CD14-positive monocyte (primary cell): ENCODE measurements at regions not wholly inside any gene's neighbourhood (a gene's known extent, or its start where the extent isn't known, plus 50 kb on each side); places are given as distances from the start of the nearest gene placed in this dataset.

ENCODE experiments used
- DNase-seq, 3 donors: peaks; one replicate each; pipeline ENCODE4 v3.0.0-alpha.2; 2011 to 2022
- H2AFZ ChIP-seq: 2 replicates; pipeline ENCODE4 v1.6.0; 2012; ENCODE audit warnings: mild to moderate bottlenecking, low read depth, low read length, inconsistent platforms; ENCODE audit not compliant: insufficient read depth, poor library complexity, severe bottlenecking
- H3K27ac ChIP-seq, 2 donors: 1 replicate in 1 of 2; 2 replicates in 1 of 2; pipeline ENCODE4 v1.5.1; 2012 to 2013; ENCODE audit warnings: low read length in 2 of 2, control low read depth in 1 of 2, inconsistent platforms in 1 of 2, low read depth in 1 of 2, mild to moderate bottlenecking in 1 of 2
- H3K27me3 ChIP-seq, 2 donors: one replicate each; pipeline versions ENCODE4 v1.6.0 to v1.6.1; 2011 to 2013; ENCODE audit warnings: low read length in 2 of 2; ENCODE audit not compliant: control insufficient read depth in 2 of 2, insufficient read depth in 2 of 2
- H3K36me3 ChIP-seq, 2 donors: replicated peaks in 1 of 2; 1 replicate in 1 of 2; 2 replicates in 1 of 2; pipeline versions ENCODE4 v1.5.1 to v1.6.1; 2012 to 2013; ENCODE audit warnings: low read length in 2 of 2, control low read depth in 1 of 2, inconsistent platforms in 1 of 2, mild to moderate bottlenecking in 1 of 2; ENCODE audit not compliant: insufficient read depth in 2 of 2, control insufficient read depth in 1 of 2
- H3K4me1 ChIP-seq, 2 donors: 1 replicate in 1 of 2; 2 replicates in 1 of 2; pipeline versions ENCODE4 v1.5.1 to v1.6.1; 2012 to 2013; ENCODE audit warnings: low read length in 2 of 2, control low read depth in 1 of 2, inconsistent platforms in 1 of 2, mild to moderate bottlenecking in 1 of 2, moderate library complexity in 1 of 2; ENCODE audit not compliant: insufficient read depth in 2 of 2, control insufficient read depth in 1 of 2
- H3K4me2 ChIP-seq: replicated peaks from 2 replicates; pipeline ENCODE3; 2012; ENCODE audit warnings: low read length, moderate library complexity, mild to moderate bottlenecking; ENCODE audit not compliant: poor library complexity, severe bottlenecking; ENCODE audit errors: extremely low read depth
- H3K4me3 ChIP-seq, 3 experiments: fragments of 200-600 bp in 1 of 3; sonication (generic) in 1 of 3; replicated peaks in 1 of 3; 1 replicate in 2 of 3; 2 replicates in 1 of 3; pipeline ENCODE4 v1.5.1; 2011 to 2013; ENCODE audit warnings: low read length in 3 of 3, mild to moderate bottlenecking in 3 of 3, control low read depth in 2 of 3, low read depth in 2 of 3, inconsistent platforms in 1 of 3, moderate library complexity in 1 of 3
- H3K79me2 ChIP-seq: 2 replicates; pipeline ENCODE4 v1.6.0; 2012; ENCODE audit warnings: mild to moderate bottlenecking, control low read depth, inconsistent platforms, low read length, moderate library complexity; ENCODE audit not compliant: insufficient read depth
- H3K9ac ChIP-seq: 2 replicates; pipeline ENCODE4 v1.6.0; 2017; ENCODE audit warnings: low read length, mild to moderate bottlenecking; ENCODE audit not compliant: insufficient read depth, poor library complexity, severe bottlenecking
- H3K9me3 ChIP-seq, 2 donors: replicated peaks in 1 of 2; 1 replicate in 1 of 2; 2 replicates in 1 of 2; pipeline versions ENCODE4 v1.5.1 to v1.6.1; 2012 to 2013; ENCODE audit warnings: low read length in 2 of 2, control low read depth in 1 of 2; ENCODE audit not compliant: control insufficient read depth in 1 of 2, insufficient read depth in 1 of 2
- H4K20me1 ChIP-seq: 2 replicates; pipeline ENCODE4 v1.6.0; 2012; ENCODE audit warnings: mild to moderate bottlenecking, low read length, control low read depth, moderate library complexity; ENCODE audit not compliant: insufficient read depth
- H3K27ac Mint-ChIP-seq, 7 donors: one replicate each; pipeline ENCODE4 v1.8.0; 2020; ENCODE audit warnings: mild to moderate bottlenecking in 7 of 7, mixed read lengths in 7 of 7, moderate library complexity in 6 of 7, inconsistent platforms in 2 of 7
- H3K27me3 Mint-ChIP-seq, 3 donors: one replicate each; pipeline ENCODE4 v1.8.0; 2021 to 2022; ENCODE audit warnings: low read depth in 3 of 3, mild to moderate bottlenecking in 3 of 3, mixed read lengths in 3 of 3, moderate library complexity in 3 of 3, inconsistent platforms in 1 of 3
- H3K36me3 Mint-ChIP-seq, 2 donors: one replicate each; pipeline ENCODE4 v1.8.0; 2020; ENCODE audit warnings: mixed read lengths in 2 of 2, inconsistent platforms in 1 of 2, mild to moderate bottlenecking in 1 of 2
- H3K4me1 Mint-ChIP-seq: one replicate; pipeline ENCODE4 v1.8.0; 2020; ENCODE audit warnings: mild to moderate bottlenecking, mixed read lengths
- H3K4me3 Mint-ChIP-seq, 2 donors: one replicate each; pipeline ENCODE4 v1.8.0; 2020; ENCODE audit warnings: mild to moderate bottlenecking in 2 of 2, mixed read lengths in 2 of 2, moderate library complexity in 1 of 2
- H3K9me3 Mint-ChIP-seq, 7 donors: one replicate each; pipeline ENCODE4 v1.8.0; 2020 to 2022; ENCODE audit warnings: mixed read lengths in 7 of 7, mild to moderate bottlenecking in 6 of 7, moderate library complexity in 6 of 7, inconsistent platforms in 2 of 7
- WGBS: methylation state at CpG from one replicate; pipeline ENCODE4 v1.1.5; 2013; ENCODE audit warnings: missing lambda C conversion rate; ENCODE audit not compliant: insufficient coverage; 5-methylcytosine and 5-hydroxymethylcytosine counted together
- intact Hi-C, 2 donors: fragments of 100-400 bp; cut with micrococcal nuclease; formaldehyde crosslinking; loops; one replicate each; pipeline versions ENCODE4 v1.15.0 to v1.15.1; 2023
- TF ChIP-seq, protein P1 (sequence below): fragments of 200-600 bp; IDR thresholded peaks from one replicate; pipeline ENCODE4 v1.8.0; 2022; ENCODE audit warnings: antibody characterized with exemption, mild to moderate bottlenecking

DNA sequence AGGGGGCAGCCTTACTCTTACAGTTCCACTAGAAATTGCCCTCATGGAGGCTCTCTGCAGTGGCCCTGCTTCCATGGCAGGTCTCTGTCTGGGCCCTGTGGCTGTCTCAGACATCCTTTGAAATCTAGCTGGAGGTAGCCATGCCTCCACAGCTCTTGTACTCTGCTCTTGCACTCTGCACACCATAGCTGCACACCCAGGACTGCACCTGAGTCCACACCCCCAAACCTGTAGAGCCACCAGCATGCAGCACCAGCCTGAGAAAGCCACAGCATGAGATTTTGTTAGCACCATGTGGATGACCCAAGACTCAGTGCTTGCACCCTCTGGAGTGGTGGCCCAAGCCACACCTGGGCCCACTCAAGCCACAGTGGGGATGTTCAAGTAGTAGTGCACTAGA, 376.2 kb upstream of the RND3 start:
- Histone ChIP-seq H3K4me2 (no peak overlapping the region), H3K27ac (no peak overlapping the region), H3K4me3 (no peak overlapping the region), H3K4me1 (no peaks in the 10 kb centered on the region), H3K27me3 (no peaks in the 10 kb centered on the region), H2AFZ (no peak overlapping the region), H3K36me3 (no peaks in the 10 kb centered on the region), H4K20me1 (no peaks in the 10 kb centered on the region), H3K9ac (no peak overlapping the region), H3K79me2 (no peaks in the 10 kb centered on the region), H3K9me3 (peaks cover 0 to 8% of the 10 kb centered on the region in 2 donors)
- Mint-ChIP-seq H3K27ac (no peak overlapping the region), H3K4me1 (no peaks in the 10 kb centered on the region), H3K9me3 (peaks cover 0 to 15% (median 5%) of the 10 kb centered on the region in 7 donors), H3K27me3 (peaks cover 0 to 2% (median 1%) of the 10 kb centered on the region in 3 donors), H3K4me3 (no peak overlapping the region), H3K36me3 (no peaks in the 10 kb centered on the region)
- DNase-seq: no peak
- TF ChIP-seq, protein P1, sequence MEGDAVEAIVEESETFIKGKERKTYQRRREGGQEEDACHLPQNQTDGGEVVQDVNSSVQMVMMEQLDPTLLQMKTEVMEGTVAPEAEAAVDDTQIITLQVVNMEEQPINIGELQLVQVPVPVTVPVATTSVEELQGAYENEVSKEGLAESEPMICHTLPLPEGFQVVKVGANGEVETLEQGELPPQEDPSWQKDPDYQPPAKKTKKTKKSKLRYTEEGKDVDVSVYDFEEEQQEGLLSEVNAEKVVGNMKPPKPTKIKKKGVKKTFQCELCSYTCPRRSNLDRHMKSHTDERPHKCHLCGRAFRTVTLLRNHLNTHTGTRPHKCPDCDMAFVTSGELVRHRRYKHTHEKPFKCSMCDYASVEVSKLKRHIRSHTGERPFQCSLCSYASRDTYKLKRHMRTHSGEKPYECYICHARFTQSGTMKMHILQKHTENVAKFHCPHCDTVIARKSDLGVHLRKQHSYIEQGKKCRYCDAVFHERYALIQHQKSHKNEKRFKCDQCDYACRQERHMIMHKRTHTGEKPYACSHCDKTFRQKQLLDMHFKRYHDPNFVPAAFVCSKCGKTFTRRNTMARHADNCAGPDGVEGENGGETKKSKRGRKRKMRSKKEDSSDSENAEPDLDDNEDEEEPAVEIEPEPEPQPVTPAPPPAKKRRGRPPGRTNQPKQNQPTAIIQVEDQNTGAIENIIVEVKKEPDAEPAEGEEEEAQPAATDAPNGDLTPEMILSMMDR: no peak
- intact Hi-C loops: no loop called here

DNA sequence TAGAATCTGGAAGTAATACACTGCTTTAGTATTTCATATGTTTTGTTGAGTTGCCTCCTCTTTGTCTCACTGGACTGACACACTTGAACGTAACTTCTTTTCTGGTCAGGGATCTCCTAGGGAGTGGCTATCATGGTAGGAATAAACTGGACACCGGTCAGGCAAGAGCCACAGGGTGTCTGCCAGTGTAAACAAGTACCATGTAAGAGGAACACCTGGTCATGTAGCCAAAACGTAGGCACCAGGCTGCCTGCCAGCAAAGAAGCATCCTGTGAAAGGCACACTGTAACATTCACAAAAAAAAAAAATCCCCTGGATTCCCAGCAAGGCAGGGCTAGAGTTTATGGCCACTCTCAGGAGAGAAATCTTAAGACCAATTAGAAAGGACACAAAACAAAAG, 372.8 kb upstream of the RND3 start:
- intact Hi-C loops: no loop called here
- DNase-seq: no peak
- no peaks in the 10 kb centered on the region for H3K4me1 Mint-ChIP-seq
- no peaks in the 10 kb centered on the region for H3K36me3 Mint-ChIP-seq
- no peak overlapping the region for H3K4me2 ChIP-seq
- no peaks in the 10 kb centered on the region for H3K36me3 ChIP-seq
- no peak overlapping the region for H3K4me3 Mint-ChIP-seq
- H3K9me3 ChIP-seq: peaks cover 0 to 5% of the 10 kb centered on the region in 2 donors
- no peak overlapping the region for H3K4me3 ChIP-seq
- no peak overlapping the region for H3K9ac ChIP-seq
- H3K27me3 Mint-ChIP-seq: peaks cover 0 to 5% (median 1%) of the 10 kb centered on the region in 3 donors
- no peak overlapping the region for H2AFZ ChIP-seq
- WGBS: 92% methylated on average over 2 of the region's 3 CpGs
- peaks cover 0 to 15% (median 5%) of the 10 kb centered on the region in 7 donors for H3K9me3 Mint-ChIP-seq
- H3K4me1 ChIP-seq: no peaks in the 10 kb centered on the region
- H4K20me1 ChIP-seq: no peaks in the 10 kb centered on the region
- H3K79me2 ChIP-seq: no peaks in the 10 kb centered on the region
- TF ChIP-seq, protein P1: no peak
- no peak overlapping the region for H3K27ac Mint-ChIP-seq
- no peaks in the 10 kb centered on the region for H3K27me3 ChIP-seq
- H3K27ac ChIP-seq: no peak overlapping the region
